ENCODE measurements at regions not wholly inside any gene's neighbourhood (a gene's known extent, or its start where the extent isn't known, plus 50 kb on each side); places are given as distances from the start of the nearest gene placed in this dataset.

GRCh38 chr2:77831471-77831870 is 309.3 kb upstream of the LRRTM4 start:
- TF ChIP-seq CTCF (IDR thresholded peaks at IDR 0.05): no peak
- TF ChIP-seq POLR2A (IDR thresholded peaks at IDR 0.05): no peak

Data from testis (tissue), 2 donors.